Lung (tissue), 11 donors: ENCODE measurements at regions not wholly inside any gene's neighbourhood (a gene's known extent, or its start where the extent isn't known, plus 50 kb on each side); places are given as distances from the start of the nearest gene placed in this dataset.
A peak's percentile ranks its signal among the peaks of the same experiment; 100 is the strongest.

Source experiments
- ATAC-seq: fragments of 200-7000 bp; cut with Tn5 transposase; one replicate; pipeline ENCODE4 v1.9.1; 2020; ENCODE audit warnings: moderate number of reproducible peaks; ENCODE audit not compliant: insufficient read depth, low FRiP score
- DNase-seq, 3 donors: peaks; one replicate each; pipeline ENCODE4 v3.0.0-alpha.2; 2013 to 2017
- H3K27ac ChIP-seq, 2 donors: one replicate each; pipeline ENCODE4 v1.5.1; 2013; ENCODE audit warnings: mild to moderate bottlenecking in 2 of 2, moderate library complexity in 2 of 2, control low read depth in 1 of 2, inconsistent platforms in 1 of 2, low read depth in 1 of 2, low read length in 1 of 2
- H3K27me3 ChIP-seq, 3 donors: one replicate each; pipeline ENCODE4 v1.5.1; 2013; ENCODE audit warnings: low read length in 2 of 3; ENCODE audit not compliant: control insufficient read depth in 3 of 3, insufficient read depth in 3 of 3
- H3K36me3 ChIP-seq, 4 donors: one replicate each; pipeline ENCODE4 v1.5.1; 2013; ENCODE audit warnings: low read length in 4 of 4, mild to moderate bottlenecking in 1 of 4, moderate library complexity in 1 of 4; ENCODE audit not compliant: control insufficient read depth in 4 of 4, insufficient read depth in 4 of 4
- H3K4me1 ChIP-seq, 5 donors: one replicate each; pipeline ENCODE4 v1.5.1; 2013; ENCODE audit warnings: low read length in 5 of 5, mild to moderate bottlenecking in 2 of 5, moderate library complexity in 1 of 5; ENCODE audit not compliant: control insufficient read depth in 5 of 5, insufficient read depth in 5 of 5
- H3K4me3 ChIP-seq: one replicate; pipeline ENCODE4 v1.5.1; 2013; ENCODE audit warnings: mild to moderate bottlenecking, control low read depth, moderate library complexity
- H3K9ac ChIP-seq, 2 donors: one replicate each; pipeline ENCODE4 v1.5.1; 2013; ENCODE audit warnings: low read length in 2 of 2, control low read depth in 1 of 2; ENCODE audit not compliant: insufficient read depth in 1 of 2
- H3K9me3 ChIP-seq, 4 donors: one replicate each; pipeline ENCODE4 v1.5.1; 2013; ENCODE audit warnings: low read length in 3 of 4, mild to moderate bottlenecking in 1 of 4, moderate library complexity in 1 of 4; ENCODE audit not compliant: control insufficient read depth in 4 of 4, insufficient read depth in 3 of 4
- CTCF ChIP-seq: IDR thresholded peaks from 2 replicates; pipeline ENCODE4 v1.5.1; 2012; ENCODE audit warnings: mild to moderate bottlenecking; ENCODE audit errors: control extremely low read depth, extremely low read depth
- WGBS, 2 donors: extraction: QIAGEN DNeasy Blood & Tissue Kit; methylation state at CpG; one replicate each; pipeline ENCODE4 v1.1.7; 2013; 5-methylcytosine and 5-hydroxymethylcytosine counted together
- donor health status: control.
- donor health status: control.
- donor health status: Bipolar disorder and iron deficiency.
- donor health status: healthy.
- donor health status: DM: yes; HTN: yes; CAD: no.

- WGBS, 2 donors = 72 to 77% methylated on average over 9 of the region's 9 CpGs
Measured at GRCh38 chr10:8449909-8450308, 395.4 kb downstream of the GATA3 start.

GRCh38 chr10:8453587-8453986 is 399.1 kb downstream of the GATA3 start:
- Histone ChIP-seq H3K27me3 (no peaks in the 10 kb centered on the region), H3K27ac (no peak overlapping the region), H3K9me3 (peaks cover 0 to 4% (median 0%) of the 10 kb centered on the region in 4 donors), H3K4me1 (peaks cover 0 to 14% (median 0%) of the 10 kb centered on the region in 5 donors), H3K36me3 (no peaks in the 10 kb centered on the region), H3K9ac (no peak overlapping the region), H3K4me3 (no peak overlapping the region)
- peak; percentile 73 for ATAC-seq
- 24 to 54% methylated on average over 7 of the region's 7 CpGs for WGBS, 2 donors
- peak in 2 of 3 donors; percentile 13 to 15 for DNase-seq
- no peak for TF ChIP-seq CTCF

More at GRCh38 chr10:8449909-8450308, 395.4 kb downstream of the GATA3 start:
- Histone ChIP-seq H3K36me3 (no peaks in the 10 kb centered on the region), H3K27me3 (peaks cover 0 to 6% (median 4%) of the 10 kb centered on the region in 3 donors), H3K4me3 (no peak overlapping the region), H3K27ac (no peak overlapping the region), H3K9me3 (no peaks in the 10 kb centered on the region), H3K4me1 (peaks cover 0 to 14% (median 0%) of the 10 kb centered on the region in 5 donors), H3K9ac (no peak overlapping the region)
- TF ChIP-seq CTCF = no peak
- ATAC-seq (no peak), DNase-seq (no peak)

GRCh38 chr10:8454357-8454756 is 399.9 kb downstream of the GATA3 start:
- no peaks in the 10 kb centered on the region for H3K36me3 ChIP-seq
- no peak overlapping the region for H3K9ac ChIP-seq
- ATAC-seq = no peak
- no peak for DNase-seq
- H3K4me3 ChIP-seq = no peak overlapping the region
- H3K4me1 ChIP-seq = peaks cover 0 to 14% (median 0%) of the 10 kb centered on the region in 5 donors
- WGBS, 2 donors = 89 to 94% methylated on average over 3 of the region's 3 CpGs
- H3K27me3 ChIP-seq = no peaks in the 10 kb centered on the region
- peaks cover 0 to 6% (median 0%) of the 10 kb centered on the region in 4 donors for H3K9me3 ChIP-seq
- TF ChIP-seq CTCF = no peak
- no peak overlapping the region for H3K27ac ChIP-seq

GRCh38 chr10:8455181-8455580 is 400.7 kb downstream of the GATA3 start:
- no peaks in the 10 kb centered on the region for H3K36me3 ChIP-seq
- H3K9me3 ChIP-seq = peaks cover 0 to 6% (median 0%) of the 10 kb centered on the region in 4 donors
- DNase-seq (peak; percentile 43 to 97 (median 96)), ATAC-seq (no peak)
- peaks cover 0 to 14% (median 0%) of the 10 kb centered on the region in 5 donors for H3K4me1 ChIP-seq
- no peak overlapping the region for H3K27ac ChIP-seq
- no peak for TF ChIP-seq CTCF
- no peak overlapping the region for H3K9ac ChIP-seq
- no peaks in the 10 kb centered on the region for H3K27me3 ChIP-seq
- H3K4me3 ChIP-seq = no peak overlapping the region
